ENCODE measurements at regions not wholly inside any gene's neighbourhood (a gene's known extent, or its start where the extent isn't known, plus 50 kb on each side); places are given as distances from the start of the nearest gene placed in this dataset.

- WGBS (ENCODE audit: low lambda C conversion rate): 91% methylated on average over 3 of the region's 3 CpGs
- H2AFZ ChIP-seq (ENCODE audit: low read depth): no peak overlapping the region
- POLR2A ChIA-PET: interaction anchor here (0.6 kb wide), 1 partner anchor 369 kb away, joined by 3 read pairs; no protein-coding TSS in a partner anchor
Measured at GRCh38 chr2:64313398-64313723, 140.6 kb upstream of the LGALSL start.

More at GRCh38 chr2:64313398-64313723, 140.6 kb upstream of the LGALSL start:
- Histone ChIP-seq H3K4me2 (no peak overlapping the region), H3K4me1 (ENCODE audit: control insufficient read depth in 1 of 2, insufficient read depth in 2 of 2, low read depth in 1 of 2, low read length in 1 of 2) (peaks cover 3 to 9% of the 10 kb centered on the region in 2 experiments; a peak in 2 of 4 replicates), H3K4me3 (ENCODE audit: low read depth in 2 of 2, low read length in 1 of 2) (no peak overlapping the region), H3K9me3 (no peaks in the 10 kb centered on the region), H3K27ac (ENCODE audit: low read depth in 2 of 2, low read length in 1 of 2) (no peak overlapping the region), H3K79me2 (ENCODE audit: insufficient read depth) (no peaks in the 10 kb centered on the region), H4K20me1 (ENCODE audit: insufficient read depth) (no peaks in the 10 kb centered on the region), H3K27me3 (ENCODE audit: insufficient read depth) (peaks cover 7% of the 10 kb centered on the region; the same call in 1 of the 2 replicates), H3K9ac (no peak overlapping the region), H3K9me2 (no peaks in the 10 kb centered on the region), H3K36me3 (replicated peaks in 1 of 2; ENCODE audit: control insufficient read depth in 1 of 2, insufficient read depth in 2 of 2, low read length in 1 of 2) (no peaks in the 10 kb centered on the region), H3F3A (replicated peaks; ENCODE audit: insufficient read depth) (no peaks in the 10 kb centered on the region)
- CTCF ChIA-PET: interaction anchor here (1.3 to 5.1 kb wide), 5 partner anchors 15 to 265 kb away, joined by 3 to 50 read pairs (median 8); no protein-coding TSS in a partner anchor
- no peak for DNase-seq
- TF ChIP-seq FOSL2 (IDR thresholded peaks at IDR 0.05; ENCODE audit: borderline replicate concordance, low read depth) (no peak), SIN3A (IDR thresholded peaks at IDR 0.05; ENCODE audit: borderline replicate concordance, low read depth, low read length) (no peak), RCOR1 (IDR thresholded peaks at IDR 0.05; ENCODE audit: low read length) (no peak), EP300 (IDR thresholded peaks at IDR 0.05; ENCODE audit: borderline replicate concordance in 1 of 2, low read depth in 1 of 2, low read length in 1 of 2) (no peak), RFX5 (IDR thresholded peaks at IDR 0.05; ENCODE audit: low read length) (no peak), EZH2phosphoT487 (IDR thresholded peaks at IDR 0.05; ENCODE audit: borderline replicate concordance, low read depth) (no peak), USF2 (IDR thresholded peaks at IDR 0.05; ENCODE audit: borderline replicate concordance, low read depth, low read length) (no peak), REST (IDR thresholded peaks at IDR 0.05; ENCODE audit: low read depth, low read length) (no peak), JUND (IDR thresholded peaks at IDR 0.05) (no peak), PBX3 (IDR thresholded peaks at IDR 0.05) (no peak), ZBTB33 (IDR thresholded peaks at IDR 0.05; ENCODE audit: borderline replicate concordance, low read depth) (no peak), MEF2A (IDR thresholded peaks at IDR 0.05; ENCODE audit: borderline replicate concordance, low read depth) (no peak), CHD2 (IDR thresholded peaks at IDR 0.05; ENCODE audit: low read length, partially characterized antibody) (no peak), TCF12 (IDR thresholded peaks at IDR 0.05) (no peak)

Measured in SK-N-SH (cell line).